Loucy (cell line): ENCODE measurements at regions not wholly inside any gene's neighbourhood (a gene's known extent, or its start where the extent isn't known, plus 50 kb on each side); places are given as distances from the start of the nearest gene placed in this dataset.

Experiments used
- EZH2phosphoT487 ChIP-seq: fragments of 200-600 bp; IDR thresholded peaks from 2 replicates; pipeline ENCODE4 v1.6.1; 2018; ENCODE audit warnings: antibody characterized with exemption, mild to moderate bottlenecking, moderate library complexity, borderline replicate concordance
- TF ChIP-seq, protein P1 (sequence below): fragments of 200-600 bp; sonication (generic); conservative IDR thresholded peaks from 2 replicates; pipeline ENCODE4 v1.5.1; 2014; ENCODE audit warnings: mild to moderate bottlenecking, antibody characterized with exemption, low read length

DNA sequence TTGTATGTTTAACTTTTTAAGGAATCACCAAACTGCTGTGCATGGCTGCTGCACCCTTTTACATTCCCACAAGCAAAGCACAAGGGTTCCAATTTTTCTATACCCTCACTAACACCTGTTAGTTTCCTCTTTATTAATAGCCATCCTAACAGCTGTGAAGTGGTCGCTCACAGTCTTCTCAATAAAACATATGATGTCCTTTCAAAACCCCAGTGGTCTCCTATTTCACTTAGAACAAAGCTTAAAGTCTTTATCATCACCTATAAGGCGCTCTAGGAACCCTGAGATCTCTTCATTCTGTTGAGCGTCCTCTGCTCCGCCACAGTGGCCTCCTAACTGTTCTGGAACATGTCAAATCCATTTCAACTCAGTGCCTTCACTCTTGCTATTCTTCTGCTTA lies 400.5 kb downstream of the KLF12 start:
- TF ChIP-seq, protein P1, sequence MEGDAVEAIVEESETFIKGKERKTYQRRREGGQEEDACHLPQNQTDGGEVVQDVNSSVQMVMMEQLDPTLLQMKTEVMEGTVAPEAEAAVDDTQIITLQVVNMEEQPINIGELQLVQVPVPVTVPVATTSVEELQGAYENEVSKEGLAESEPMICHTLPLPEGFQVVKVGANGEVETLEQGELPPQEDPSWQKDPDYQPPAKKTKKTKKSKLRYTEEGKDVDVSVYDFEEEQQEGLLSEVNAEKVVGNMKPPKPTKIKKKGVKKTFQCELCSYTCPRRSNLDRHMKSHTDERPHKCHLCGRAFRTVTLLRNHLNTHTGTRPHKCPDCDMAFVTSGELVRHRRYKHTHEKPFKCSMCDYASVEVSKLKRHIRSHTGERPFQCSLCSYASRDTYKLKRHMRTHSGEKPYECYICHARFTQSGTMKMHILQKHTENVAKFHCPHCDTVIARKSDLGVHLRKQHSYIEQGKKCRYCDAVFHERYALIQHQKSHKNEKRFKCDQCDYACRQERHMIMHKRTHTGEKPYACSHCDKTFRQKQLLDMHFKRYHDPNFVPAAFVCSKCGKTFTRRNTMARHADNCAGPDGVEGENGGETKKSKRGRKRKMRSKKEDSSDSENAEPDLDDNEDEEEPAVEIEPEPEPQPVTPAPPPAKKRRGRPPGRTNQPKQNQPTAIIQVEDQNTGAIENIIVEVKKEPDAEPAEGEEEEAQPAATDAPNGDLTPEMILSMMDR: no peak
- TF ChIP-seq EZH2phosphoT487: no peak
